H9 (cell line): ENCODE measurements at regions not wholly inside any gene's neighbourhood (a gene's known extent, or its start where the extent isn't known, plus 50 kb on each side); places are given as distances from the start of the nearest gene placed in this dataset.
"Not testable (repeated sequence)": the region's sequence is repeated elsewhere in the genome, so short reads cannot be mapped to it uniquely, and the experiment has no call there.

Experiments
- DNase-seq: peaks from one replicate; pipeline ENCODE4 v3.0.0-alpha.2; 2017
- H2AFZ ChIP-seq: one replicate; pipeline ENCODE4 v1.6.1; 2013; ENCODE audit warnings: mild to moderate bottlenecking, low read length, control low read depth, moderate library complexity
- H2AK5ac ChIP-seq: 2 replicates; pipeline ENCODE4 v1.6.1; 2013; ENCODE audit warnings: low read length, control low read depth, mixed read lengths; ENCODE audit not compliant: insufficient read length
- H2BK120ac ChIP-seq: one replicate; pipeline ENCODE4 v1.6.1; 2013; ENCODE audit warnings: low read depth, mild to moderate bottlenecking, low read length, control low read depth, inconsistent platforms; ENCODE audit not compliant: poor library complexity, severe bottlenecking
- H2BK12ac ChIP-seq: 2 replicates; pipeline ENCODE4 v1.6.1; 2013; ENCODE audit warnings: low read length, control low read depth, mixed read lengths, low read depth; ENCODE audit not compliant: insufficient read length
- H2BK15ac ChIP-seq: 2 replicates; pipeline ENCODE4 v1.6.1; 2013; ENCODE audit warnings: low read depth, low read length, control low read depth
- H2BK20ac ChIP-seq: one replicate; pipeline ENCODE4 v1.6.1; 2013; ENCODE audit warnings: low read depth, mild to moderate bottlenecking, low read length, control low read depth, inconsistent platforms; ENCODE audit not compliant: poor library complexity, severe bottlenecking
- H2BK5ac ChIP-seq: 2 replicates; pipeline ENCODE4 v1.6.1; 2013; ENCODE audit warnings: low read length, control low read depth, mixed read lengths; ENCODE audit not compliant: insufficient read length
- H3K14ac ChIP-seq: 2 replicates; pipeline ENCODE4 v1.6.1; 2013; ENCODE audit warnings: low read length, control low read depth; ENCODE audit not compliant: insufficient read depth
- H3K18ac ChIP-seq: 2 replicates; pipeline ENCODE4 v1.6.1; 2013; ENCODE audit warnings: low read depth, mild to moderate bottlenecking, mixed read lengths, low read length, control low read depth; ENCODE audit not compliant: insufficient read length
- H3K23ac ChIP-seq: 2 replicates; pipeline ENCODE4 v1.6.1; 2013; ENCODE audit warnings: low read length, control low read depth, mixed read lengths, low read depth; ENCODE audit not compliant: insufficient read length
- H3K23me2 ChIP-seq: 2 replicates; pipeline ENCODE4 v1.6.1; 2013; ENCODE audit warnings: low read depth, mild to moderate bottlenecking, mixed read lengths, low read length, control low read depth; ENCODE audit not compliant: insufficient read length, poor library complexity, severe bottlenecking
- H3K27ac ChIP-seq: 2 replicates; pipeline ENCODE4 v1.5.1; 2013; ENCODE audit warnings: low read length, control low read depth, mixed read lengths, low read depth; ENCODE audit not compliant: insufficient read length
- H3K27me3 ChIP-seq: 2 replicates; pipeline ENCODE4 v1.6.1; 2013; ENCODE audit warnings: low read length, control low read depth, inconsistent platforms; ENCODE audit not compliant: insufficient read depth
- H3K4ac ChIP-seq: 2 replicates; pipeline ENCODE4 v1.6.1; 2013; ENCODE audit warnings: low read depth, mild to moderate bottlenecking, control low read depth, inconsistent platforms, low read length, moderate library complexity
- H3K4me1 ChIP-seq: 2 replicates; pipeline ENCODE4 v1.6.1; 2013; ENCODE audit warnings: low read length, control low read depth, inconsistent platforms; ENCODE audit not compliant: insufficient read depth
- H3K4me2 ChIP-seq: 2 replicates; pipeline ENCODE4 v1.6.1; 2013; ENCODE audit warnings: low read length, control low read depth, mixed read lengths; ENCODE audit not compliant: insufficient read length, insufficient read depth
- H3K56ac ChIP-seq: 2 replicates; pipeline ENCODE4 v1.6.1; 2013; ENCODE audit warnings: low read depth, mild to moderate bottlenecking, mixed read lengths, low read length, control low read depth; ENCODE audit not compliant: insufficient read length
- H3K79me1 ChIP-seq: 2 replicates; pipeline ENCODE4 v1.6.1; 2013; ENCODE audit warnings: low read depth, mild to moderate bottlenecking, moderate library complexity, low read length, control low read depth, inconsistent platforms; ENCODE audit not compliant: insufficient read depth, poor library complexity, severe bottlenecking
- H3K79me2 ChIP-seq: 2 replicates; pipeline ENCODE4 v1.6.1; 2013; ENCODE audit warnings: low read length, control low read depth, inconsistent platforms; ENCODE audit not compliant: insufficient read depth
- H3K9ac ChIP-seq: 2 replicates; pipeline ENCODE4 v1.6.1; 2013; ENCODE audit warnings: low read length, control low read depth, mixed read lengths; ENCODE audit not compliant: insufficient read length; ENCODE audit errors: extremely low read depth
- H3K9me3 ChIP-seq: one replicate; pipeline ENCODE4 v1.6.1; 2013; ENCODE audit warnings: low read depth, low read length, inconsistent platforms; ENCODE audit not compliant: control insufficient read depth
- H3T11ph ChIP-seq: one replicate; pipeline ENCODE4 v1.6.1; 2013; ENCODE audit warnings: mild to moderate bottlenecking, low read length, control low read depth, inconsistent platforms
- H4K20me1 ChIP-seq: one replicate; pipeline ENCODE4 v1.6.1; 2013; ENCODE audit not compliant: control insufficient read depth, insufficient read length, insufficient read depth
- H4K5ac ChIP-seq: 2 replicates; pipeline ENCODE4 v1.6.1; 2013; ENCODE audit warnings: low read depth, mild to moderate bottlenecking, mixed read lengths, low read length, control low read depth; ENCODE audit not compliant: insufficient read length
- H4K8ac ChIP-seq: replicated peaks from 2 replicates; pipeline ENCODE4 v1.6.1; 2013; ENCODE audit warnings: low read length, control low read depth, mixed read lengths, low read depth; ENCODE audit not compliant: insufficient read length
- H4K91ac ChIP-seq: 2 replicates; pipeline ENCODE4 v1.6.1; 2013; ENCODE audit warnings: low read depth, mild to moderate bottlenecking, moderate library complexity, mixed read lengths, low read length, control low read depth; ENCODE audit not compliant: insufficient read length
- H3K27ac Mint-ChIP-seq, 3 experiments: 2 replicates in 2 of 3; 3 replicates in 1 of 3; pipeline ENCODE4 v1.8.0; 2020 to 2021; ENCODE audit warnings: mixed read lengths in 3 of 3, mild to moderate bottlenecking in 1 of 3, moderate library complexity in 1 of 3
- H3K27me3 Mint-ChIP-seq: 2 replicates; pipeline ENCODE4 v1.8.0; 2021; ENCODE audit warnings: low read depth, mild to moderate bottlenecking, moderate library complexity, mixed read lengths
- H3K36me3 Mint-ChIP-seq, 3 experiments: 2 replicates in 2 of 3; 3 replicates in 1 of 3; pipeline ENCODE4 v1.8.0; 2020 to 2021; ENCODE audit warnings: low read depth in 3 of 3, mixed read lengths in 3 of 3; ENCODE audit not compliant: insufficient read depth in 1 of 3
- H3K4me1 Mint-ChIP-seq, 2 experiments: 2 replicates each; pipeline ENCODE4 v1.8.0; 2020; ENCODE audit warnings: mixed read lengths in 2 of 2
- H3K4me3 Mint-ChIP-seq, 2 experiments: 2 replicates in 1 of 2; 3 replicates in 1 of 2; pipeline ENCODE4 v1.8.0; 2020 to 2021; ENCODE audit warnings: mild to moderate bottlenecking in 2 of 2, mixed read lengths in 2 of 2, moderate library complexity in 1 of 2
- H3K9me3 Mint-ChIP-seq, 2 experiments: 2 replicates in 1 of 2; 3 replicates in 1 of 2; pipeline ENCODE4 v1.8.0; 2020; ENCODE audit warnings: mild to moderate bottlenecking in 2 of 2, mixed read lengths in 2 of 2, moderate library complexity in 1 of 2
- WGBS: extraction: QIAGEN DNeasy Blood & Tissue Kit; methylation state at CpG from one replicate; pipeline ENCODE4 v1.1.7; 2013; ENCODE audit warnings: missing lambda C conversion rate, low lambda C conversion rate, mixed read lengths; ENCODE audit not compliant: insufficient read length; ENCODE audit errors: extremely low coverage; 5-methylcytosine and 5-hydroxymethylcytosine counted together

- H3K56ac ChIP-seq, H3K27me3 Mint-ChIP-seq, H3K27me3 ChIP-seq, H3K4ac ChIP-seq, H2BK120ac ChIP-seq, H3K23ac ChIP-seq, H3K18ac ChIP-seq, H3K27ac Mint-ChIP-seq, H3K27ac ChIP-seq, H3K79me1 ChIP-seq, H3K23me2 ChIP-seq, DNase-seq, H2AK5ac ChIP-seq, H3K4me2 ChIP-seq, H2BK15ac ChIP-seq, H2AFZ ChIP-seq, H3K79me2 ChIP-seq, H4K5ac ChIP-seq, H2BK20ac ChIP-seq, H4K20me1 ChIP-seq, H3K4me1 ChIP-seq, H4K91ac ChIP-seq, H3K14ac ChIP-seq, H3K4me3 Mint-ChIP-seq, H4K8ac ChIP-seq, H3T11ph ChIP-seq, H3K9ac ChIP-seq, H2BK5ac ChIP-seq, H3K4me1 Mint-ChIP-seq, H2BK12ac ChIP-seq, H3K36me3 Mint-ChIP-seq: not testable (repeated sequence)
- no CpG with 5 or more reads among the region's 5 CpGs for WGBS
- peaks cover 59 to 67% of the 10 kb centered on the region in 2 experiments for H3K9me3 Mint-ChIP-seq
- H3K9me3 ChIP-seq = peaks cover 11% of the 10 kb centered on the region
Observed at GRCh38 chr21:13310120-13310519, 299.5 kb upstream of the POTED start.

- H3K9me3 Mint-ChIP-seq = peaks cover 62 to 71% of the 10 kb centered on the region in 2 experiments
- not testable (repeated sequence) for H3K4me3 Mint-ChIP-seq, H3K27ac Mint-ChIP-seq, H2BK120ac ChIP-seq, H2AK5ac ChIP-seq, H3K18ac ChIP-seq, H3K4me1 Mint-ChIP-seq, H4K8ac ChIP-seq, H3K9ac ChIP-seq, H3K14ac ChIP-seq, H2BK15ac ChIP-seq, H3K4me2 ChIP-seq, H3T11ph ChIP-seq, H3K27ac ChIP-seq, H3K27me3 Mint-ChIP-seq, H2BK5ac ChIP-seq, H2BK12ac ChIP-seq, H2AFZ ChIP-seq, H3K79me2 ChIP-seq, H4K5ac ChIP-seq, DNase-seq, H4K20me1 ChIP-seq, H3K56ac ChIP-seq, H3K79me1 ChIP-seq, H2BK20ac ChIP-seq, H3K23me2 ChIP-seq, H4K91ac ChIP-seq, H3K23ac ChIP-seq, H3K27me3 ChIP-seq, H3K4ac ChIP-seq, H3K4me1 ChIP-seq
- peaks cover 0 to 17% (median 4%) of the 10 kb centered on the region in 3 experiments; a peak in 6 of 7 replicates for H3K36me3 Mint-ChIP-seq
- H3K9me3 ChIP-seq = peaks cover 11% of the 10 kb centered on the region
- WGBS = no CpG with 5 or more reads among the region's 18 CpGs
Observed at GRCh38 chr21:13310570-13311524, 298.7 kb upstream of the POTED start.
